HG03025 (cell line): ENCODE measurements at regions not wholly inside any gene's neighbourhood (a gene's known extent, or its start where the extent isn't known, plus 50 kb on each side); places are given as distances from the start of the nearest gene placed in this dataset.
"Not testable (repeated sequence)": the region's sequence is repeated elsewhere in the genome, so short reads cannot be mapped to it uniquely, and the experiment has no call there.

Experiments used
- ATAC-seq: cut with Tn5 transposase; IDR thresholded peaks from one replicate; pipeline ENCODE4 v1.9.1; 2021; ENCODE audit warnings: mild to moderate bottlenecking, moderate library complexity; ENCODE audit not compliant: unreplicated experiment, low FRiP score

DNA sequence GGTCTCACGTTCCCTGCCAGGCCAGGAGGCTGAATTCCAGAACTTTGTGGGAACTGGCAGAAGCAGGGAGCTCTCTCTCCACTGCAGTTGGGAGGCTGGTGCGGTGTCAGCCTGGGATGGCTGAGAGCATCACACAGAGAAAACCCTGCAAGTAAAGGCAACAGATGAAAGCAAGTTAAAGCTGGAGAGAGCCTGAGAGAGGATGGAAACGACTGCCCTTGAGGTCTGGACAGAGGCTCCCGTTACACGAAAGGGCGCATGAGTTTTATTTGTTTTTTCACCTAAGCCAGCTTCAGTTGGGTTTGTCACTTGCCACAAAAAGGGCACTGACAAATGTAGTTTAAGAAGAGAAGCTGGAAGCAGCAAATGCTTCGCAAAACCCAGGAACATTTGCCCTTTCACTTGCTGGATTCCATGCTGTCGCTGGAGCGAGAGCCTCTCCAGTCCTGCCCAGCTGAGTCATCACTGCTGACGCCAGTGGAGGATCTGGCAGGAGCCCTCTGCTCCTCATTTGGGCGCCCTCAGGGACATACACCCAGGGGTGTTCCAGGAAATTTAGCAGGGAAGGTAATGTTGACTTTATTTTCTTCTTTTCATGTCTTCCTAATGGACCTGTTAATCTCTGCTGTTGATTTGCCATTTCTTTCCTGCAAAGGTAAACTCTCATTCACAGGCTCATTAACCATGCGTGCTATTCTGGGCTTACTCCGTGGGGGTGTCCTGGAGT is 308.8 kb upstream of the SFSWAP start:
- ATAC-seq = not testable (repeated sequence)

DNA sequence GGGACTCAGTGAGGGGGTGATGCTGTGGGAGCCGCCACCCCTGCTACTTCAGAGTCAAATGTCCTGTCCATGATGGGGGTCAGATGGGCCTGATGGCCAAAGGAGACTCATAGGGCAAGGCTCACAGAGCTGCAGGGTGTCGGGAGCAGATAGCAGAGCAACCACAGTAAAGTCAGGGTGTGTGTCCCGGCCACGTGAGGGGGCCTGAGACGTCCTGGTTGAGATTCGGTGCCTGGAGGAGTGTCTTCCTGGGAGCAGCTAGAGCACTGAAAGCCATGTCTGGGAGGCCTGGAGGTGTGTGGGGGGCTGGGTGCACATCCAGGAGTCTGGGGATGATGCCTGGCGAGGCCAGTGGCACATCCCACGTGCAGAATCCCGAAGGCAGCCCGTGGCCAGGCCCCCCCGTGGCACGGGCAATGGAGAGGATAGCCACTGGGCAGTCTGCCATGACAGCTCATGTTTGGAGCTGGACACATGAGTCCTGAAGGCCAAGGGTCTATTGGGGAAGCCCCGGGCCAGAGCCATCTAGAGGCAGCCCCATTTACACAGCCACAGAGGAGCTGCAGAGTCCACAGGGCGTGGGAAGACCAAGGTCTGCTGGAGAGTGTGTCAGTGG is 308.0 kb upstream of the SFSWAP start:
- ATAC-seq = no peak

DNA sequence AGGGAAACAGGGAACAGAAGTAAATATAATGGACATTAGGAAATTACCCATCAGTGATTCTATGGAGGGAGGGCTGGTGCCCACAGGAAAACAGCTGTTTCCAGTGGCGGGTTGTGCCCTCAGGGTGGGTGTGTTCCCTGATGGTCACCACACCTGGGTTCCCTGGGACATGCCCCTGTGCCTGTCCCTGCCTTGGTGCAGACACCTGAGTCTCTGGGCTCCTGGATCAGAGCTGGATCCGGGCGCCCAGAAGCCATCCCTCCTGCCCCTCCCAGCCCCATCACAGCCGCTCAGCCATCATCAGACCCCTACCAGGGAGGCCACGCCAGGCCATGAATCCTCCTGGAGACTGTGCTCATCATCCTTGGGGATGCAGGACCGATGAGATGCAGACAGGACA is 307.2 kb upstream of the SFSWAP start:
- ATAC-seq = no peak

DNA sequence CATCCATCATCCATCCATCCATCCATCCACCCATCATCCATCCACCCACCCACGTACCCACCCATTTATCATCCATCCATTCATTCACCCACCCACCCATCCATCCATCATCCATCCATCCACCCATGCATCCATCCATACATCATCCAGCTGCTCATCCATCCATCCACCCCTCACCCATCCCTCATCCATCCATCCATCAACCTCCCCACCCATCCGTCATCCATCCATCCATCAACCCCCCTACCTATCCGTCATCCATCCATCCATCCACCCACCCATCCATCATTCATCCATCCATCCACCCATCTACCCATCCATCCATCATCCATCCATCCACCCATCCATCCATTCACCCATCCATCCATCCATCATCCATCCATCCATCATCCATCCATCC is 306.2 kb upstream of the SFSWAP start:
- ATAC-seq = no peak

DNA sequence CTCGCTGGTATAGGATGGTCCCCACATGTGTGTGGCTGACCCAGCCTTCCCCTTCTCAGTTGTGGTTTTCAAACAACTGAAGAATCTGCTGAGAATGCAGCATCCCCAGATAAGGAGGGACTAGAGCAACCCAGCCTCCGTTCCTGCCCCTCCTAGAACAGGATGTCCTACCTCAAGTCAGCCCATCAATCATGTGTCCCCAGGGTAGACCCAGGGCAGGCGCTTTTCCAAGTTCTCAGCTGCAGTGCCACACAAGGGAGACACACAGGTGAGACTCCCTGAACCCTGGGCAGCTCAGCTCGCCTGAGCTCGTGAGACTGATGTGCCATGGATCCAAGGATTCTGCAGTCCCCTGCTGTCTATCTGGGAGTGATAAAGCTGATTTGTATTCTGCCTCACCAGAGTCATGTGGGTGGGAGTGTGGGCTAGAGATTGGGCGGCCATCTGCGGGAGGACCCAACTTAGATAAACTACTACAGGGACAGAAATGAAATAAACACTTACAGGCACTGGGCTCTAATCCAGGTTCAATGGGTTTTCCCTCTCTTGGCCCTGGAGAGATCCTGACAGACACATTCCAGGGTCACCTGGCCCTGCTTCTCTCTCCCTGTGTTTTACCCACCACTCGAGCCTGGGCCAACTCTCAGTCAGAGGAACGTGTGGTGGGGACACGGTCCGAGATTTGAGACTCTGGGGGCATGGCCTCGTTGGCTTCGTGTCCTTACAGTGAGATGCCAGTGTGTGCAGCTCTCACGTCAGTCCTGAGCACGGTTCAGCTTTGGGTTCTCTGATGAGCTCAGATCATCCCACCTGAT is 303.5 kb upstream of the SFSWAP start:
- no peak for ATAC-seq

DNA sequence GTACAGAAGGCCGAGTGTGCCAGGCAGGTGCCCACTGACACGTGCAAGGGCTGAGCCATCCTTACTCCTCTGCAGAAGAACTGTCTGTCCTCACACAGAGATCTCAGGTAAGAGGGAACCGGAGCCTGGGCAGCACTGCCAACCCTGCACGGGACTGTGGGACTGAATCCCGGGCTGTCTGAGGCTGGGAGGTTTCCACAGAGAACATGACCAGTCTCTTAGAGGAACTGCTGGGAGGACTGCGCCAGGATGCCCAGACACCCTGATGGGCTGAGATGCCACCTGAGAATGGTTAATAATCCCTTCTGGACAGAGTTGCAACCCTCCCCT is 302.9 kb upstream of the SFSWAP start:
- ATAC-seq = no peak

DNA sequence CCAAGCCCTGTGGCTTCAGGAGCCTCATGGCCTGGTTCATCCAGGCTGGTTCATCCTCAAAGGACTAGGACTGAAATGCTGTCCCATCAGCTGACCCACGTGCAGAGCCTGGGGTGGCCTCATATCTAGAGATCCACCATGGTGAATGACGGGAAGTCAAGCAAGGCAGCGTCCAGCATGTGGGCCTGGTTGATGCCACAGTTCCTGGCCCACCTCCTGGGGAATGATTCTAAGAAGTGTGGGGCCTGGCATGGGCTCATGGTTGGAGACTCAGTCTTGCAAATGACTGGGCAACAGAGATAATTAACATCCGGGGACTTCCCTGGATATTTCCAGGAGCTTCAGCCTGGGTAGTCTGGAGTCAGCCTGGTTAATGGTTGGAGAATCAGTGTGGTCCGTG is 302.4 kb upstream of the SFSWAP start:
- no peak for ATAC-seq

DNA sequence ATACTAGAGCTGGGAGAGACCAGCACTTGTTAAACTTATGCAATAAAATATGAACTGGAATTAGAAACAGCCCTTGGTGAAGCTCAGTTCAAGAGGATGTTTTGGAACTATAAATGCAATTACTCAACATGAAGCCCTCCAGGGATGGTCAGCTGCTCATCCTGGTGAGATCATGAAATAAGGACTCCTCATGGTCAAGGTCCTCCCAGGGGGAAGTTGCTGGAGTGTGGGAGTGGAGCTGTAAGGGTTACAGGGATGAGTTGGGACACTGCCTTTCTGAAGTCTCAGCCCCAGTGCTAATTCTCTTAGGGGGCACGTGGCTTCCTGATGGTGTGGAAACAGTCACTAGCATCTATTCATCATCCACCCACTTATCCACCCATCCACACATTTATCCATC is 301.7 kb upstream of the SFSWAP start:
- ATAC-seq = no peak

DNA sequence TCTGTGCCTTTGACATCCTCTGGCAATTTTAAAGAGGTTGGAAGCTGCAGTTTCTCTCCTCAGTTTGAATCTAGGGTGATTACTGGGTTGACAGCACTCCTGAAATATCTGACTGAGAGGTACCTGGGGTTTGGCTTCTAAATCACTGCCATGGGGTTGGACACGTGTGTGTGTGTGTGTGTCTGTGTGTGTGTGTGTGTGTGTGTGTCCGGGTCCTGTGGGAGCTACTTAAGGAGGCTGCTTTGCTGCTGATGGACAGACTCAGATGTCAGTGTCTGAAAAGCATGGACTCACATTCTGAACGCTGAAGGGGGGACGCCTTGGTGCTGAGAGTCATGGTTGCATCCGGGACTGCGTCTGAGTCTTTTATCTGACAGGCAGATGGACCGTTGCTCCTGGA is 299.1 kb upstream of the SFSWAP start:
- ATAC-seq = not testable (repeated sequence)

DNA sequence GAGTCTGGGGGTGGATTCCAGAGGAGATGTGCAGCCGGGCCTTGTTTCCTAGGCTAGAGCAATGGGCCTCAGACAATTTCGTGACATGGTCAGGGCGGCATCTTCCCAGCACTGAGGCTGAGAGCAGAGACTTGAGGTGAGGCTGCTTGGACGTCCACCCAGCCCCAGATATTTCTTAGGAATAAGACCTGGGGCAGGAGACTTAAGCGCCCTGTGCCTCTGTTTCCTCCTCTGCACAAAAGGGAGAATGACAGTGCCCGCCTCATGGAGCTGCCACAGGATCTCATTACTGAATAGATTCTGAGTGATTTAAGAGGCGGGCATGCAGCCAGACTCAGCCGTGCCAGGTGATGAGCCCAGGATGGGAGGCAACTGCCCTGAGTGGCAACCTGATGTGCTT is 297.9 kb upstream of the SFSWAP start:
- no peak for ATAC-seq

DNA sequence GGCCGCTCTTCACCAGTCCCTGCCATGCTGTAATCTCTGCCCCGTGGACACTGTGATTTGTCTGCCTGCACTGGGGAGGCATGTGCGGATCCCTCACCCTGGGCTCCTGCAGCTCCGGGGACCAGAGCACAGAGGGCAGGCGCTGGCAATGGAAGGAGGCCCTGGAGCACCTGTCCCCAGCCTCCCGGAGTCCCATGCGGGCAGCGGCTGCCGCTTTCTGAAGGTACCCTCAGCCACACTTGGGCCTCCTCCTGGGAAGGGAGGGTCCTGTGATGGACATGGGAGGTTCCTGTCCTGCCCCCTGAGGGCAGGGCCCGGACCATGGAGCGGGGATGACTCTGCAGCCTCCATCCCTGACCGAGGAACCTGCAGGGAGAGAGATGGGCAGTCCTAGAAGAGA is 297.4 kb upstream of the SFSWAP start:
- ATAC-seq = no peak

DNA sequence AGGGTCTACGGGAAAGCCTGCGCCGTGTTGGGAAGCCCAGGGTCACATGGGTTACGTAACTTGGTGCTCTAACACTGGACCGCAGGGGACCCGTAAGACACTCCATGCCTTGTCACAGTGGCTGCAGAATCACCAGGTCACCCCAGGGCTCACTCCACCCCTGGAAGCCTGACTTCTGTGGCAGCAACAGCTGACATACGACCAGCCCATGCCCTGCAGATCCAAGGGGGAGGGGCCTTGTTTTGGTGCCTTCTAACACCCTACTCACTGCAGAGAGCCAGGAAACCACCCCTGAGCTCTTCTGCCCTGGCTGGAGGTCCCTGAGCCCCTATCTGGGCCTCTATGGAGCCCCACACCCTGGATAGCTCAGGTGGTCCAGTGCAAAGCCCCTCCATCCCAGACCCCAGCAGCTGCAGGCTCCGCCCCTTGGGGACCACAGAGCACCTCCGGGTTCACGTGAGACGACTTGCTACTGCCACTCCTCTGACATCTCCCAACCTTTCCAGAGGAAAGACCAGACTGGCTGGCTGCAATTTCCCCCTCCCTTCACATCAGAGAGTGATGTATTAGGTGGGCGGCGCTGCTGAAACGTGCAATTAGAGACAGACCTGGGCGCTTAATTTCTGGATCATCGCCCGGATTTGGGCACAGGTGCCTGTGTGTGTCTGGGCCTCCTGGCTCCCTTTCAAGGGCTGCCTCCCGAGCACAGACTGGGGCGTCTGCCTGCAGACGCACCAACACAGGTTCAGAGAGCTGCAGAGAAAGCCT is 296.6 kb upstream of the SFSWAP start:
- not testable (repeated sequence) for ATAC-seq

DNA sequence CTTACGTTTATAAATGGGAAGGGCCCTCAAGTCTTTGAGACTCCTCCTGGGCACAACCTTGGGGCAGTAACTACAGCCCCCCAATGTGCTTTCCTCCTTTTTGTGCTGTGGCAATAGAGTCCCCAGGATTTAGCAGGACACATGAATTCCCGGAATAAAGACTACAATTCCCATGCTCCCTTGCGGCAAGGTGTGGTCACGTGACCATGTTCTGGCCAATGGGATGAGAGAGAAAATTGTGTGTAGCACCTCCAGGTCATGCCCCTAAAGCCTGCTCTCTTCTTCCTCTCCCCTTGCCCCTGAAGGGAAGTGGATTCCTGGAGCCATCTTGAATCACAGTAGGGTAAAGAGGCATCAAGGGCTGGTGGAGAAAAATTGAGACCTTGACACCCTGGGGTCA is 295.1 kb upstream of the SFSWAP start:
- no peak for ATAC-seq

DNA sequence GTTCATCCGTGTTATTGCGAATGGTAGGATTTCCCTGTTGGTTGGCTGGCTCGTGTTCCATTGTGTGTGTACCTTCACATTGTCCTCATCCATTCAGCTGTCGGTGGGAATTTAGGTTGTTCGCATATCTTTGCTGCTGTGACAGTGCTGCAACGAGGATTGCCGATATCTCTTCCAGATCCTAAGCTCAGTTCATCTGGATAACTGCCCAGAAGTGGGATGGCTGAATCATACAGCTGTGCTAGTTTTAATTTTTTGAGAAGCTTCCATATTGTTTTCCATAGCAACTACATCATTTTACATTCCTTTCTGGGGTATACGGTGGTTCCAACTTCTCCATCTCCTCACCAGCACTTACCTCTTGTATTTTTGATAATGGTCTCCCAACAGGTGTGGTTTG is 292.8 kb upstream of the SFSWAP start:
- no peak for ATAC-seq

DNA sequence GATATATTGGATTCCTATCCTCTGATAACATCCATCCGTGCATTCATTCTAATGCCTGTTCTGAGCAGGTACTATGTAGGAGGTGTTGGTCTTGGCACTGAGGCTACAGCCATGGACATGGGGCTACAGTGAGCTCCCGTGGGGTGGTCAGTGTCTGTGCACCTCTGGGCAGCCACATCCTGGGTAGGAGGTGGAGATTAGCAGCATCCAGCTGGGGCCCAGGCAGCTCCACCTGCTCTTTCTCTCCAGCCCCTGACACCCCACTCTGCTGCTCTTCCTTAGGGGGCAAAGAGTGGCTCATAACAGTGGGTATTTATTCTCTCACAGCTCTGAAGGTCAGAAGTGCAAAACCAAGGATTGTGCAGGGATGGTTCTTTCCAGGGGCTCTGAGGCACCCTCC is 292.0 kb upstream of the SFSWAP start:
- ATAC-seq = no peak

DNA sequence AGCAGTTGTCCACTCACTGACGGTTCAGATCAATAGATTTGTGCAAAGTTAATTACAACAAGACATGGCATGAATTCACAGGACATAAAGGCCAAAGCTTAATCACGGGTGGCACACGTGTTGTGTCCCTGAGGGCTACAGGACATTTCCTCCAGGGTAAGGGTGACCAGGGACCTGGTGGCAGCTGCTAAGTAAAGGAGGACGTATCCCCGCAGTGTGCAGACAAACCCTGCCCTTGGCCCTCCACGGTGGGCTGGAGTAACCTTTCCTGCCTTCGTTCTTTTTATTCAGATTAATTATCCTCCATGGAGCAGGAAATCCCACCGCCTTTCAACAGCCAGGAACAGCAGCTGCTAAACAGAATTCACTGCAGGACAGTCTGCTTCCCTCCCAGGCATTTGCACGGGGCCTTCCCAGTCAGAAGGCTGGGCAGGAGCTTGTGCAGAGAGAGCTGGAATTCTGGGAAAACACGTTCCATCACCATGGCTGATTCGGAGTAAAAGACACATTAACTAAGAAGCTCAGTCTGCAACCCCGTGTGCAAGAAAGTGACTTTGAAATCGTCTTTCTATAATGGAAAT is 289.9 kb upstream of the SFSWAP start:
- no peak for ATAC-seq

DNA sequence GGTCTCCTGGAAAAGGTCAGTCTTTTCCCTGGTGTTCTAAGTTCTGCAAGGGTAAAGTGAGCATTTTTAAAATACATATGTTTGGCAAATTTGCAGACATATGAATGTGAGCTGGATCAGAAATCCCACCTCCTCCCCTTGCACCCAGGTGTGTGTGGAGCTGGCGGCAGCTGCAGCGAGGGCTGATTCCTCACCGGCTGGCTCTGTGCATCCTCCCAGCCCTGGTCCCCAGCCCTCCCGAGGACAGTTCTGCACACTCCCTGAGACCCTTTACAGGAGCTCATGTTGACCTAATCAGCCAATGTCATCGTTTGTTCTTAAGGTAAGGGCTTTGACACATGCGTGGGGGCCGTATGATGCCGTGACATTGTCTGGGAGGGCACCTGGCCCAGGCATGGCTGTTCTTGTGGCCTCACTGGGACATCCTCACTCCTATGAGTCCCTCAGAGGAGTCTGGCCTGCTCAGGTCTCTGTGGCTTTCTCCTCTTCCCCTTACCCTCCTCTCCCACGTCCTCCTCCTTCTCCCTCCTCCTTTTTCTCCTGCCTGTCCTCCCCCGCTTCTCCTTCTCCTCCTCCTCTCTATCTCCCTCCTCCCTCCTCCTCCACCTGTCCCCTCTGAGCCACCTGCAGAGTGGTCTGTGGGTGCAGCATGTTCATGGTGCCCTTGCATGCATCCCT is 289.2 kb upstream of the SFSWAP start:
- ATAC-seq = no peak

DNA sequence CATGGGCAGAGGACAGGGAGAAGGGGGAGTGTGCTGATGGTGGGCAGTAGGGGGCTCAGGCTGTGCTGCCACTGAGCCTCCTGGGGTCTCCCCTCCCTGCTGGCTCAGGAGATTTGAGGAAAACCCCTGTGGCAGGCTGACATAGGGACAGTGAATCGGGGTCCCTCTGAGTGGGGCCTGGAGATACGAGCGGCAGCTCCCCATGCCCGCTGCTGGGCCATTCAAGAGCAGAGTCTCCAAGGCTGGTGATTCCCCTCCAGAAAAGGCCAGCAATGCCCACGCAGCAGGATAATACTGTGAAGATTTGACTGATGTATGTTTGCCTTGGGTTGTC is 288.7 kb upstream of the SFSWAP start:
- no peak for ATAC-seq

DNA sequence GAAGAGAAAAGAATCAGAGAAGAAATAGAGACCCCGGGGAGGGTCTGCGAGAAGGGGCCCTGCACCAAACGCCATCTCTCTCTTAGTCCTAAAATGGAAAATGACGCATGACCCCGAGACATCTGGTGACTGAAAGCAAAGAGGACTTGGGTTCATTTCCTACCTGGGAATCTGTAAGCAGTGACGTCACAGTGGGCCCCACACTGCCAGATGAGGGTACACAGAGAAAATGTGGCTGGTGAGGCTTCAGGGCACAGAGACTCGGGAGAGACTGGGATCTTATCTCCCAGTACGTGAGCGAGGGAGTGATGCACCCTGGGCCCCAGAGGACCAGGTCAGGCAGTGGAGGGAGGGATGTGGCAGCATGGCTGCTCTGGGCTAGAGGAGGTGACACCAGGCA is 288.1 kb upstream of the SFSWAP start:
- ATAC-seq = no peak

DNA sequence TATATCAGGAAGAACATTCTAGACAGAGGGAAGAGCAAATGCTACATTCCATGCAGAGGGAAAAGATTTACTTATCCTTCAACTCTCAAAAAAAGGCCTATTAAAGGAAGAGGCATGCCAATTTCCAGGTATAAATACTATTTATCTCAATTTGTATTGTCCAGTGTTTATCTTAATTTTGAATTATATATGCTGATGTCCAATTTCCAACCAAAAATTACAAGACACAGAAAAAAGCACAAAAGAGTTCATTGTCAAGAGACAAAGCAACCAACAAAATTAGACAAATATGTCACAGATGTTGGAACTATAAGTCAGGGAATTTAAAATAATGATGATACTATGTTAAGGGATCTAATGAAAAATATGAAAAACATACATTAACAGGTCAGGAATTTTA is 286.6 kb upstream of the SFSWAP start:
- no peak for ATAC-seq
